ENCODE measurements at regions not wholly inside any gene's neighbourhood (a gene's known extent, or its start where the extent isn't known, plus 50 kb on each side); places are given as distances from the start of the nearest gene placed in this dataset.

DNA sequence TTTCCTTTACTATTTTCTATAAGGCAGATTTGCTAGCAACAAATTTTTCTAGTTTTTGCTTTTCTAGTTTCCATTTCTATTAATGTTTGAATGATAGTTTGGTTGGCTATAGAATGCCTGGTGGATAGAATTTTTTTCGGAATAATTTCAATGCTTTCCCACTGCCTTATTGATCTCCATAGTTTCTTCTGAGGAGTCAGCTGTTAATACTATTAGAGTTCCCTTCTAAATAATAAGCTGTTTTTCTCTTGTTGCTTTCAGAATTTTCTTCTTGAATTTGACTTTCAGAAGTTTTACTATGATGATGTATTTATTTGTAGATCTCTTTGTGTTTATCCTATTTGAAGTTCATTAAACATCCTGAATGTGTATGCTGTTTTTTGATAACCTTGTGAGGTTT lies 91.8 kb downstream of the VSIG4 start:
- TF ChIP-seq, protein P1, sequence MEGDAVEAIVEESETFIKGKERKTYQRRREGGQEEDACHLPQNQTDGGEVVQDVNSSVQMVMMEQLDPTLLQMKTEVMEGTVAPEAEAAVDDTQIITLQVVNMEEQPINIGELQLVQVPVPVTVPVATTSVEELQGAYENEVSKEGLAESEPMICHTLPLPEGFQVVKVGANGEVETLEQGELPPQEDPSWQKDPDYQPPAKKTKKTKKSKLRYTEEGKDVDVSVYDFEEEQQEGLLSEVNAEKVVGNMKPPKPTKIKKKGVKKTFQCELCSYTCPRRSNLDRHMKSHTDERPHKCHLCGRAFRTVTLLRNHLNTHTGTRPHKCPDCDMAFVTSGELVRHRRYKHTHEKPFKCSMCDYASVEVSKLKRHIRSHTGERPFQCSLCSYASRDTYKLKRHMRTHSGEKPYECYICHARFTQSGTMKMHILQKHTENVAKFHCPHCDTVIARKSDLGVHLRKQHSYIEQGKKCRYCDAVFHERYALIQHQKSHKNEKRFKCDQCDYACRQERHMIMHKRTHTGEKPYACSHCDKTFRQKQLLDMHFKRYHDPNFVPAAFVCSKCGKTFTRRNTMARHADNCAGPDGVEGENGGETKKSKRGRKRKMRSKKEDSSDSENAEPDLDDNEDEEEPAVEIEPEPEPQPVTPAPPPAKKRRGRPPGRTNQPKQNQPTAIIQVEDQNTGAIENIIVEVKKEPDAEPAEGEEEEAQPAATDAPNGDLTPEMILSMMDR (IDR thresholded peaks at IDR 0.05; ENCODE audit: extremely low read depth in 1 of 2, insufficient read depth in 1 of 2, low read depth in 1 of 2, low read length in 2 of 2) = no peak
- TF ChIP-seq POLR2A (IDR thresholded peaks at IDR 0.05; ENCODE audit: low read depth, low read length) (no peak), EZH2 (IDR thresholded peaks at IDR 0.05; ENCODE audit: borderline replicate concordance, low read depth, low read length, severe bottlenecking) (no peak), JUN (IDR thresholded peaks at IDR 0.05; ENCODE audit: borderline replicate concordance, insufficient read depth, insufficient read length, low read depth) (no peak), POLR2AphosphoS5 (IDR thresholded peaks at IDR 0.05; ENCODE audit: insufficient read depth, low read depth, low read length) (no peak), MYC (IDR thresholded peaks at IDR 0.05; ENCODE audit: low read depth, low read length) (no peak), FOS (IDR thresholded peaks at IDR 0.05; ENCODE audit: borderline replicate concordance, insufficient read depth, low read length) (no peak), GATA2 (IDR thresholded peaks at IDR 0.05; ENCODE audit: insufficient read depth, insufficient read length, low read depth, low read length) (no peak)
- TF ChIP-seq, protein P2, sequence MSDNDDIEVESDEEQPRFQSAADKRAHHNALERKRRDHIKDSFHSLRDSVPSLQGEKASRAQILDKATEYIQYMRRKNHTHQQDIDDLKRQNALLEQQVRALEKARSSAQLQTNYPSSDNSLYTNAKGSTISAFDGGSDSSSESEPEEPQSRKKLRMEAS (IDR thresholded peaks at IDR 0.05; ENCODE audit: insufficient read depth, insufficient read length) = no peak
